CD8-positive, alpha-beta memory T cell (primary cell): ENCODE measurements at regions not wholly inside any gene's neighbourhood (a gene's known extent, or its start where the extent isn't known, plus 50 kb on each side); places are given as distances from the start of the nearest gene placed in this dataset.

Experiments used
- CTCF ChIA-PET: fragments of 350-600 bp; sonication (Branson Sonifier 250); formaldehyde crosslinking; loops from one replicate; lab custom pipeline; 2021; ENCODE audit warnings: antibody characterized with exemption; lab: Charles Lee
- POLR2A ChIA-PET: fragments of 350-600 bp; sonication (Branson Sonifier 250); formaldehyde crosslinking; loops from one replicate; lab custom pipeline; 2021; ENCODE audit warnings: antibody characterized with exemption; lab: Charles Lee
- DNase-seq, 5 donors: peaks; one replicate each; pipeline versions ENCODE4 v3.0.0 to v3.0.0-alpha.2; 2020 to 2022; ENCODE audit warnings: mixed read lengths in 1 of 5
- H3K27ac ChIP-seq: one replicate; pipeline ENCODE4 v1.7.0; 2013; ENCODE audit warnings: low read depth, mild to moderate bottlenecking, low read length, moderate library complexity
- H3K27me3 ChIP-seq: 2 replicates; pipeline ENCODE4 v1.7.0; 2013; ENCODE audit warnings: low read length, mild to moderate bottlenecking; ENCODE audit not compliant: insufficient read depth, poor library complexity, severe bottlenecking
- H3K36me3 ChIP-seq: 2 replicates; pipeline ENCODE4 v1.7.0; 2013; ENCODE audit warnings: mild to moderate bottlenecking, low read length, moderate library complexity; ENCODE audit not compliant: insufficient read depth
- H3K4me1 ChIP-seq: 2 replicates; pipeline ENCODE4 v1.7.0; 2013; ENCODE audit warnings: mild to moderate bottlenecking, low read length, moderate library complexity; ENCODE audit not compliant: insufficient read depth
- H3K4me3 ChIP-seq: 2 replicates; pipeline ENCODE4 v1.7.0; 2013; ENCODE audit warnings: mild to moderate bottlenecking, low read length
- H3K9me3 ChIP-seq: 2 replicates; pipeline ENCODE4 v1.7.0; 2013; ENCODE audit warnings: mild to moderate bottlenecking, low read length
- H3K27ac Mint-ChIP-seq, 8 donors: one replicate each; pipeline ENCODE4 v1.8.0; 2020 to 2021; ENCODE audit warnings: mixed read lengths in 8 of 8, mild to moderate bottlenecking in 6 of 8, inconsistent platforms in 3 of 8, moderate library complexity in 3 of 8
- H3K27me3 Mint-ChIP-seq, 2 donors: one replicate each; pipeline ENCODE4 v1.8.0; 2020 to 2021; ENCODE audit warnings: mixed read lengths in 2 of 2, mild to moderate bottlenecking in 1 of 2, moderate library complexity in 1 of 2
- H3K36me3 Mint-ChIP-seq, 3 donors: one replicate each; pipeline ENCODE4 v1.8.0; 2020 to 2021; ENCODE audit warnings: mixed read lengths in 3 of 3, inconsistent platforms in 1 of 3, mild to moderate bottlenecking in 1 of 3
- H3K4me1 Mint-ChIP-seq, 3 donors: one replicate each; pipeline ENCODE4 v1.8.0; 2020 to 2021; ENCODE audit warnings: mixed read lengths in 3 of 3, inconsistent platforms in 1 of 3, mild to moderate bottlenecking in 1 of 3
- H3K4me3 Mint-ChIP-seq, 7 donors: one replicate each; pipeline ENCODE4 v1.8.0; 2020 to 2021; ENCODE audit warnings: mixed read lengths in 7 of 7, mild to moderate bottlenecking in 6 of 7, moderate library complexity in 4 of 7, inconsistent platforms in 2 of 7
- H3K9me3 Mint-ChIP-seq, 5 donors: one replicate each; pipeline ENCODE4 v1.8.0; 2020 to 2022; ENCODE audit warnings: mixed read lengths in 5 of 5, mild to moderate bottlenecking in 3 of 5, moderate library complexity in 2 of 5, inconsistent platforms in 1 of 5

- no peak overlapping the region for H3K27ac Mint-ChIP-seq
- no peaks in the 10 kb centered on the region for H3K4me1 ChIP-seq
- H3K27ac ChIP-seq: no peak overlapping the region
- peaks cover 32 to 51% of the 10 kb centered on the region in 2 donors for H3K27me3 Mint-ChIP-seq
- no peaks in the 10 kb centered on the region for H3K4me1 Mint-ChIP-seq
- no peaks in the 10 kb centered on the region for H3K9me3 ChIP-seq
- peaks cover 18 to 27% (median 25%) of the 10 kb centered on the region in 5 donors for H3K9me3 Mint-ChIP-seq
- H3K36me3 Mint-ChIP-seq: peaks cover 0 to 14% (median 0%) of the 10 kb centered on the region in 3 donors
- ChIA-PET POLR2A (no interaction called here), CTCF (no interaction called here)
- no peaks in the 10 kb centered on the region for H3K27me3 ChIP-seq
- no peak overlapping the region for H3K4me3 ChIP-seq
- no peaks in the 10 kb centered on the region for H3K36me3 ChIP-seq
- H3K4me3 Mint-ChIP-seq: no peak overlapping the region
- DNase-seq: no peak
These were observed 51.5 kb upstream of the MNX1 start for GRCh38 chr7:157061979-157062378.

DNA sequence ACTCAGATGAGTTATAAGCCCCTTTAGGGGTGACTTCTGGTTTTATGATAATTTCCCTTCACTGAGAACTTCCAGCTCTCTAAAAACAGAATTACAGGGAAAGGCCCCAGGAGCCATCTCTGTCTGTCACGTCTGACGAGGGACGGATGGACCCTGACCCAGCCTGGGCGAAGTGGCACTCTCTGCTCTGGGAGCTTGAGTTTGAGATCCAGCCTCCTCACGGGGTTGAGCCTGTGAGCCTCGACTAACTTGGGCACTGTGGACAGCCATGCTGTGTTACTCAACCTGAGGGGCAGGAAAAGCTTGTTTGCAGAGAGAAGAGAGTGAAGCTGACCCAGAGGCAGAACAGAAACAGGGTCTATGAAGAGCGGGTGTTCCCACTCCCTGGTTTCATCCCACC lies 54.6 kb upstream of the MNX1 start:
- Histone ChIP-seq H3K9me3 (no peaks in the 10 kb centered on the region), H3K36me3 (no peaks in the 10 kb centered on the region), H3K27me3 (no peaks in the 10 kb centered on the region), H3K4me1 (no peaks in the 10 kb centered on the region), H3K27ac (no peak overlapping the region), H3K4me3 (no peak overlapping the region)
- H3K9me3 Mint-ChIP-seq: peaks cover 21 to 37% (median 25%) of the 10 kb centered on the region in 5 donors
- CTCF ChIA-PET: interaction anchor here (1.9 kb wide), 1 partner anchor 10 kb away, joined by 4 read pairs; no protein-coding TSS in a partner anchor
- H3K36me3 Mint-ChIP-seq: peaks cover 0 to 14% (median 0%) of the 10 kb centered on the region in 3 donors
- no peaks in the 10 kb centered on the region for H3K4me1 Mint-ChIP-seq
- peaks cover 40 to 56% of the 10 kb centered on the region in 2 donors for H3K27me3 Mint-ChIP-seq
- POLR2A ChIA-PET: no interaction called here
- no peak for DNase-seq
- H3K4me3 Mint-ChIP-seq: no peak overlapping the region
- H3K27ac Mint-ChIP-seq: no peak overlapping the region

DNA sequence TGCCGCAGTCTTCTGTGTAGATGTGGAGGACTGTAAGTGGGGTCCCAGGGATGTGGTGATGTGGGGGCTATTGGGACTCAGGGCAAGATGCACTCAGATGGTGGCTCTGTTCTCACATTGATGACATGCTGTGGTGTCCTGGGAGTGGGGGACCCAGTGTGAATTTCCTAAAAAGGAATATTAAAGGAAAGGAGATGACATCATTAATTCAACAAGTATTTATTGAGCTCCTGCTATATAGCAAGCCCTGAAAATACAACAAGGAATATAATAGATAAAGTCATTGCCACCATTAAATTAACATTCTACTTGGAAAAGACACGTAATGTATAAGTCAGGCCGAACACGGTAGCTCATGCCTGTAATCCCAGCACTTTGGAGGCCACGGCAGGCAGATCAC lies 61.9 kb upstream of the MNX1 start:
- H3K9me3 Mint-ChIP-seq: peaks cover 0 to 18% (median 6%) of the 10 kb centered on the region in 5 donors
- Histone ChIP-seq H3K36me3 (no peaks in the 10 kb centered on the region), H3K4me1 (no peaks in the 10 kb centered on the region), H3K27me3 (no peaks in the 10 kb centered on the region), H3K27ac (no peak overlapping the region), H3K4me3 (no peak overlapping the region), H3K9me3 (no peaks in the 10 kb centered on the region)
- no peaks in the 10 kb centered on the region for H3K4me1 Mint-ChIP-seq
- peaks cover 0 to 5% (median 0%) of the 10 kb centered on the region in 3 donors for H3K36me3 Mint-ChIP-seq
- ChIA-PET POLR2A (no interaction called here), CTCF (no interaction called here)
- H3K4me3 Mint-ChIP-seq: no peak overlapping the region
- no peak overlapping the region for H3K27ac Mint-ChIP-seq
- H3K27me3 Mint-ChIP-seq: peaks cover 38 to 71% of the 10 kb centered on the region in 2 donors
- no peak for DNase-seq

GRCh38 chr7:157073335-157073734 lies 62.9 kb upstream of the MNX1 start:
- no peak for DNase-seq
- POLR2A ChIA-PET: no interaction called here
- CTCF ChIA-PET: no interaction called here
- Mint-ChIP-seq H3K36me3 (peaks cover 0 to 5% (median 0%) of the 10 kb centered on the region in 3 donors), H3K4me3 (no peak overlapping the region), H3K27me3 (peaks cover 35 to 71% of the 10 kb centered on the region in 2 donors), H3K27ac (no peak overlapping the region), H3K4me1 (no peaks in the 10 kb centered on the region), H3K9me3 (peaks cover 0 to 15% (median 6%) of the 10 kb centered on the region in 5 donors)
- Histone ChIP-seq H3K36me3 (no peaks in the 10 kb centered on the region), H3K9me3 (no peaks in the 10 kb centered on the region), H3K27me3 (no peaks in the 10 kb centered on the region), H3K4me3 (no peak overlapping the region), H3K4me1 (no peaks in the 10 kb centered on the region), H3K27ac (no peak overlapping the region)

- H3K36me3 Mint-ChIP-seq: peaks cover 0 to 5% (median 0%) of the 10 kb centered on the region in 3 donors
These were observed 63.6 kb upstream of the MNX1 start for GRCh38 chr7:157073949-157074624.

DNA sequence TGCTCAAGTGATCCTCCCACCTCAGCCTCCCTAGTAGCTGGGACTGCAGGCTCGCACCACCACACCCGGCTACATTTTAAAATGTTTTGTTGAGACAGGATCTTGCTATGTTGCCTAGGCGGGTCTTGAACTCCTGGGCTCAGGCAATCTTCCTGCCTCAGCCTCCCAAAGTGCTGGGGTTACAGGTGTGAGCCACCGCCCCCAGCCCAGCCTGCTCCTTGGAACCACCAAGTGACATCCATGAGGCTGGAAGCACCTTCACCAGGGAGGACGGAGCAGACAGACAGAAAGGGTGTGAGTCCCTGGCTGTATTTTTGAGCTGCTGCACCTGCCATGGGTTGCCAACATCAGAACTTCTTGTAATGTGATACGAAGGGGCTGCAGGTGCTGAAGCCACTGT lies 62.3 kb upstream of the UBE3C start:
- ChIA-PET CTCF (no interaction called here), POLR2A (no interaction called here)
- Histone ChIP-seq H3K9me3 (no peaks in the 10 kb centered on the region), H3K4me1 (no peaks in the 10 kb centered on the region), H3K27me3 (peaks cover 4% of the 10 kb centered on the region), H3K36me3 (no peaks in the 10 kb centered on the region), H3K27ac (no peak overlapping the region), H3K4me3 (no peak overlapping the region)
- Mint-ChIP-seq H3K4me3 (no peak overlapping the region), H3K27ac (no peak overlapping the region), H3K36me3 (peaks cover 0 to 2% (median 0%) of the 10 kb centered on the region in 3 donors), H3K4me1 (no peaks in the 10 kb centered on the region), H3K9me3 (peaks cover 0 to 9% (median 7%) of the 10 kb centered on the region in 5 donors), H3K27me3 (peaks cover 38 to 75% of the 10 kb centered on the region in 2 donors)
- no peak for DNase-seq

More at GRCh38 chr7:157073949-157074624, 63.6 kb upstream of the MNX1 start:
- H3K9me3 Mint-ChIP-seq: peaks cover 0 to 13% (median 6%) of the 10 kb centered on the region in 5 donors
- H3K27me3 Mint-ChIP-seq: peaks cover 35 to 73% of the 10 kb centered on the region in 2 donors
- H3K27me3 ChIP-seq: no peaks in the 10 kb centered on the region
- ChIA-PET POLR2A (no interaction called here), CTCF (no interaction called here)
- no peak overlapping the region for H3K27ac Mint-ChIP-seq
- no peak overlapping the region for H3K4me3 Mint-ChIP-seq
- H3K4me1 ChIP-seq: no peaks in the 10 kb centered on the region
- no peak overlapping the region for H3K4me3 ChIP-seq
- H3K4me1 Mint-ChIP-seq: no peaks in the 10 kb centered on the region
- no peak overlapping the region for H3K27ac ChIP-seq
- H3K9me3 ChIP-seq: no peaks in the 10 kb centered on the region
- DNase-seq: no peak
- H3K36me3 ChIP-seq: no peaks in the 10 kb centered on the region

- H3K27me3 Mint-ChIP-seq: peaks cover 38 to 74% of the 10 kb centered on the region in 2 donors
- no peak overlapping the region for H3K27ac Mint-ChIP-seq
- no peak overlapping the region for H3K4me3 Mint-ChIP-seq
- H3K9me3 Mint-ChIP-seq: peaks cover 0 to 11% (median 5%) of the 10 kb centered on the region in 5 donors
- no peaks in the 10 kb centered on the region for H3K4me1 Mint-ChIP-seq
- ChIA-PET CTCF (no interaction called here), POLR2A (no interaction called here)
- Histone ChIP-seq H3K27me3 (peaks cover 4% of the 10 kb centered on the region), H3K36me3 (no peaks in the 10 kb centered on the region), H3K9me3 (no peaks in the 10 kb centered on the region), H3K4me1 (no peaks in the 10 kb centered on the region), H3K27ac (no peak overlapping the region), H3K4me3 (no peak overlapping the region)
- no peaks in the 10 kb centered on the region for H3K36me3 Mint-ChIP-seq
- DNase-seq: no peak
These were observed 61.7 kb upstream of the UBE3C start for GRCh38 chr7:157077021-157077420.

- H3K4me1 ChIP-seq: no peaks in the 10 kb centered on the region
- ChIA-PET CTCF (no interaction called here), POLR2A (no interaction called here)
- H3K4me1 Mint-ChIP-seq: no peaks in the 10 kb centered on the region
- H3K27ac ChIP-seq: no peak overlapping the region
- peaks cover 5 to 17% (median 10%) of the 10 kb centered on the region in 5 donors for H3K9me3 Mint-ChIP-seq
- H3K27me3 ChIP-seq: peaks cover 4% of the 10 kb centered on the region
- no peaks in the 10 kb centered on the region for H3K36me3 ChIP-seq
- no peaks in the 10 kb centered on the region for H3K9me3 ChIP-seq
- no peak overlapping the region for H3K27ac Mint-ChIP-seq
- peaks cover 0 to 4% (median 0%) of the 10 kb centered on the region in 3 donors for H3K36me3 Mint-ChIP-seq
- no peak overlapping the region for H3K4me3 Mint-ChIP-seq
- no peak overlapping the region for H3K4me3 ChIP-seq
- DNase-seq: no peak
- peaks cover 35 to 69% of the 10 kb centered on the region in 2 donors for H3K27me3 Mint-ChIP-seq
These were observed 60.6 kb upstream of the UBE3C start for GRCh38 chr7:157077986-157078644.
